GM12873 (cell line): ENCODE measurements at regions not wholly inside any gene's neighbourhood (a gene's known extent, or its start where the extent isn't known, plus 50 kb on each side); places are given as distances from the start of the nearest gene placed in this dataset.

ENCODE experiments used
- TF ChIP-seq, protein P1 (sequence below): IDR thresholded peaks from 2 replicates; pipeline ENCODE4 v1.5.1; 2012; ENCODE audit warnings: low read depth, mild to moderate bottlenecking, moderate library complexity, low read length, control low read depth; ENCODE audit not compliant: insufficient read depth; ENCODE audit errors: missing control alignments

DNA sequence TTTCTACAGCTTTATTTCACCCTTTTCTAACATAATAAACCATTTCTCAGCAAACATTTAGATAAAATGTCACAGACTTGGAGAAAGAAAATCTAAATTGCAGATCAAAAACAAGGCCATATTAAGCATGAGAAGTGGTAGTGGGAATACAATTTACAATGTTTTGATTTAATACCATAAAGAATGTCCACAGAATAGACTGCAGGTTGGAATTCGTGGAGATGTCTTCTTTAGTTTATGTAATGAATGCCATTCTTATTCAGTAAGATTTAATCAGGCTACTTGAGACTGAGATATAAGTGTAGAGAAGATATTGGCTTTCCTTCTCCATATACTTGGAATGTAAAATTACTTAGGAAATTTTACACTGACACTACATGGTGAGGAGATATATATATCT lies 91.9 kb upstream of the ZFP42 start:
- TF ChIP-seq, protein P1, sequence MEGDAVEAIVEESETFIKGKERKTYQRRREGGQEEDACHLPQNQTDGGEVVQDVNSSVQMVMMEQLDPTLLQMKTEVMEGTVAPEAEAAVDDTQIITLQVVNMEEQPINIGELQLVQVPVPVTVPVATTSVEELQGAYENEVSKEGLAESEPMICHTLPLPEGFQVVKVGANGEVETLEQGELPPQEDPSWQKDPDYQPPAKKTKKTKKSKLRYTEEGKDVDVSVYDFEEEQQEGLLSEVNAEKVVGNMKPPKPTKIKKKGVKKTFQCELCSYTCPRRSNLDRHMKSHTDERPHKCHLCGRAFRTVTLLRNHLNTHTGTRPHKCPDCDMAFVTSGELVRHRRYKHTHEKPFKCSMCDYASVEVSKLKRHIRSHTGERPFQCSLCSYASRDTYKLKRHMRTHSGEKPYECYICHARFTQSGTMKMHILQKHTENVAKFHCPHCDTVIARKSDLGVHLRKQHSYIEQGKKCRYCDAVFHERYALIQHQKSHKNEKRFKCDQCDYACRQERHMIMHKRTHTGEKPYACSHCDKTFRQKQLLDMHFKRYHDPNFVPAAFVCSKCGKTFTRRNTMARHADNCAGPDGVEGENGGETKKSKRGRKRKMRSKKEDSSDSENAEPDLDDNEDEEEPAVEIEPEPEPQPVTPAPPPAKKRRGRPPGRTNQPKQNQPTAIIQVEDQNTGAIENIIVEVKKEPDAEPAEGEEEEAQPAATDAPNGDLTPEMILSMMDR = no peak

DNA sequence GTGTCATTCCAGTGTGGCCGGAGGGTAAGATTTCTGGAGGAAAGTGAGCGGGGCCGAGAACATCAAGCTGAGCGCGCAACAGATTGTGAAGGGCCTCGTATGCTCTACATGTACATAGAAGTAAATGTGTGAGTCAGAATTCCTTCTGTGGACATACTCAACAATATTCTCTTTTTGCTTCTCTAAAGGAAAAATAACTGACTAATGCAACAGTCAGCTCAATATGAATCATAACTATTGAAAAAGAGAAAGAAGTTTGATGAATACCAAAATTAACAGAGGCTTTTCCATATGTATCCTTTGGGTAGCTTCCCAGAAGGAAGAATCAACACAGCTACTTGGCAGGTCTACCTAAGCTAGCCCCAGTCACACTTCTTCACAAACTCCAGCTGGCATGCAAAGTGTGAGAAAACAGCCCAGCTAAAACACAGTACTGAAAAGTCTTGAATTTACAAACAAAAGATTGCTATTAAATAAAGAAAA lies 87.5 kb upstream of the ZFP42 start:
- TF ChIP-seq, protein P1 = no peak

DNA sequence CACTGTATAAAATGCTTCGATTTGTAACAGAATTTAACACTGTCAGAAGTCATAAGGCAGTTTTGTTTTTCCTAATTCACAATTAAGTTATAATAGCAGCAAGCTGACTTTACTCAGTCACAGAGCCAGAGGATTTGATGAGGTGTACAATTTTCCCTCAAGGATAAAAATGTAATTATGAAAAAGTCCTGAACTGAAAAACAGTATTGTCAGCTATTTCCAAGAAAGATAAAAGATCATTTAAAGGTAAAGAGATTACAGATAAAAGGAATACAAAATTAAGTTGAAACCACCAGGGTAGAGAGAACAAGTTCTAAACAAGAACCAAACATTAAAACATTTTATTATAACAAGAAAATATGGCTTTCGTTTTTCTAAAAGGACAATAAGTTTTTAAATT lies 86.8 kb upstream of the ZFP42 start:
- TF ChIP-seq, protein P1 = no peak

DNA sequence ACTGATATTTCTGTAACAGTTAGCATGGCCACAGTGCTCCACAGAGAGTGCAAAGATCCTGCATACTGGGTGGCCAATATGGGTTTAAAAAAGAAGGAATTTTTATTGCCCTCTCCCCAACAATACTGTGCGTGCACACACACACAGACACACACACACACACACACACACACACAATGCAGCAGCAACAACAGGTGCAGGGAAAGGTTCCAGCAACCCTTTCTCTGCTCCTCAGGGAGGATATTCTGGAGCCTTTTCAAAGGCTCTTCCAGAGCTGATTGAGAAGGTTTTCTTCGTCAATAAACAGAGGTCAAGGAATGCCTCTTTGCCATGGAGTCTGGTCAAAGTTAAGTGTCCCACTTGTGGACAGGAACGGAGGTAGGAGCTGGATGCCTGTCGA lies 84.8 kb upstream of the ZFP42 start:
- TF ChIP-seq, protein P1 = no peak

DNA sequence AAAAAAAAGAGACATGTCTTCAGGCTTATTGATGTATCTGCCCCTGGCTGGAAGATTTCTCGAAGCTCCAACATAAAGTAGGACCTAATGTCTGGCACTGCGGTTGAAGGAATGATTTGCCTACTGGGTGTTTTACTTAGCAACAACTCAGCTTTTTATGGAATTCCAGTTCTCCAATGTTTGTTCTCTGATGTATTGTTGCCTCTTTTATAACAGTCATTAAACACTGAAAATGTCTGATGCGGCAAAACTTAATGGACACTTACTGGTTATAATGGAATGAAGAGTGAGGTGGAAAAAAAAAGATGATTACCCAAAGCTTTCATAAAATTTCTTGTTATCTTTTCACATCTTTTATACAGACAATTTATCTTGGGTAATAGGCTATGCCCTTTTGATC lies 75.6 kb upstream of the ZFP42 start:
- TF ChIP-seq, protein P1 = no peak

DNA sequence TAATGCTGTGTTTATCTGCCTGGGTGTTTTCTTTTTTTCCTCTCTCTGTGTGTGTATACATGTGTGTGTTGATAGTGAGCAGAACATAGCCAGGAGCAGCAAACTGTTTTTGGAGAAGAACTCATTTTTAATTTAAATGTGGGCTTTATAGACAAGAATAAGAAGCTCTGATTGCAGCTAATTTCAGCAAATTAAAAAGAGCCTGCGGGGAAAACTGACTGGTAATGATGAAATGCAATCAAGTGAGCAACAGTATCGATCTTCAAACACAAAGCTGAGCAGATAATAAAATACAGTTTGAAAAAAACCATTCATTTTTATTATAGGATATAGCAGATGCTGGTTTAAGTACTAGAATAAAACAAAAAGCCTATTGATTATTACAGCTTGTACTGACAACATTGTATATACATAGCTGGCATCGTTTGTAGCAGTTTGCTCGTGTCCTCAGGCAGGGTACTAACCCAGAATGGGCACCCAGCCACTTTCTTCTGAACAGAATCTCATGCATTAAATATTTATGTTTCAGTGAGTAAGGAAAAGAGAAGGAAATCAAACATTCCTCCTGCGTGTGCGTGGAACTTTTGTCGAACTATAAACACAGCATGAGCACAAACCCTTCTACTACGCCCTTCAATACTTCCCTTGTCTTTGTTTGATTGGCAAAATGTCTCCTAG lies 73.5 kb upstream of the ZFP42 start:
- TF ChIP-seq, protein P1 = no peak

DNA sequence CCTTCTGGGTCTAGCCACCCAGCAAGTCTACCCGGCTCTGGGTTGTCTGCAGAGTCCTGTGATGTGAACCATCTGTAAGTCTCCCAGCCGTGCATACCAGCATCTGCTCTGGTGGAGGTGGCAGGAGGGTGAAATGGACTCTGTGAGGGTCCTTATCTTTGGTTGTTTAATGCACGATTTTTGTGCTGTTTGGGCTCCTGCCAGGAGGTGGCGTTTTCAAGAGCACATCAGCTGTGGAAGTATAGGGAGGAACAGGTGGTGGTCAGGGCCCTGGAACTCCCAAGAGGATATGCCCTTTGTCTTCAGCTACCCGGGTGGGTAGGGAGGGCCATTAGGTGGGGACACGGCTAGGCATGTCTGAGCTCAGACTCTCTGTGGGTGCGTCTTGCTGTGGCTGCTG lies 66.5 kb upstream of the ZFP42 start:
- TF ChIP-seq, protein P1 = no peak
